Astrocyte of the cerebellum (primary cell): ENCODE measurements at regions not wholly inside any gene's neighbourhood (a gene's known extent, or its start where the extent isn't known, plus 50 kb on each side); places are given as distances from the start of the nearest gene placed in this dataset.

Source experiments
- DNase-seq: peaks from one replicate; pipeline ENCODE4 v3.0.0-alpha.2; 2011; ENCODE audit warnings: low read depth
- H3K4me3 ChIP-seq: 2 replicates; pipeline ENCODE4 v1.5.1; 2011; ENCODE audit warnings: mild to moderate bottlenecking, low read depth, low read length, moderate library complexity
- CTCF ChIP-seq: IDR thresholded peaks from 2 replicates; pipeline ENCODE4 v1.5.1; 2012; ENCODE audit warnings: low read length, low read depth, moderate library complexity, mild to moderate bottlenecking; ENCODE audit errors: missing control alignments
- in situ Hi-C: cut with HindIII; loops from 2 replicates; pipeline ENCODE4 v1.10.0; 2017; ENCODE audit warnings: low sequenced_read_pairs

GRCh38 chr4:32112891-32113290, 1392.7 kb downstream of the PCDH7 start:
- in situ Hi-C loops, result no loop called here
- no peak for DNase-seq
- no peak for TF ChIP-seq CTCF

GRCh38 chr4:32117693-32118092, 1397.5 kb downstream of the PCDH7 start:
- in situ Hi-C loops, result no loop called here
- TF ChIP-seq CTCF, result no peak

More at GRCh38 chr4:32112891-32113290, 1392.7 kb downstream of the PCDH7 start:
- no peak overlapping the region for H3K4me3 ChIP-seq

GRCh38 chr4:32119907-32120306, 1399.7 kb downstream of the PCDH7 start:
- no peak for TF ChIP-seq CTCF
- no peak for DNase-seq
- in situ Hi-C loops, result no loop called here
- no peak overlapping the region for H3K4me3 ChIP-seq

More at GRCh38 chr4:32117693-32118092, 1397.5 kb downstream of the PCDH7 start:
- DNase-seq, result no peak
- no peak overlapping the region for H3K4me3 ChIP-seq

- in situ Hi-C loops, result no loop called here
- no peak overlapping the region for H3K4me3 ChIP-seq
- TF ChIP-seq CTCF, result no peak
- no peak for DNase-seq
Measured at GRCh38 chr4:32128549-32128948, 1408.4 kb downstream of the PCDH7 start.

GRCh38 chr4:32129967-32130366, 1409.8 kb downstream of the PCDH7 start:
- in situ Hi-C loops, result no loop called here
- H3K4me3 ChIP-seq, result no peak overlapping the region
- TF ChIP-seq CTCF, result no peak
- DNase-seq, result no peak

GRCh38 chr4:32133141-32133540, 1413.0 kb downstream of the PCDH7 start:
- in situ Hi-C loops, result no loop called here
- no peak for DNase-seq
- H3K4me3 ChIP-seq, result no peak overlapping the region
- TF ChIP-seq CTCF, result no peak

- no peak for DNase-seq
- no peak for TF ChIP-seq CTCF
- H3K4me3 ChIP-seq, result no peak overlapping the region
- in situ Hi-C loops, result no loop called here
Measured at GRCh38 chr4:32133734-32134133, 1413.6 kb downstream of the PCDH7 start.
